IgD-negative memory B cell (primary cell): ENCODE measurements at regions not wholly inside any gene's neighbourhood (a gene's known extent, or its start where the extent isn't known, plus 50 kb on each side); places are given as distances from the start of the nearest gene placed in this dataset.
"Not testable (repeated sequence)": the region's sequence is repeated elsewhere in the genome, so short reads cannot be mapped to it uniquely, and the experiment has no call there.

Source experiments
- H3K27ac Mint-ChIP-seq, 3 donors: one replicate each; pipeline ENCODE4 v1.8.0; 2020 to 2022; ENCODE audit warnings: mild to moderate bottlenecking in 3 of 3, mixed read lengths in 3 of 3, moderate library complexity in 1 of 3
- H3K27me3 Mint-ChIP-seq: one replicate; pipeline ENCODE4 v1.8.0; 2021; ENCODE audit warnings: mixed read lengths
- H3K36me3 Mint-ChIP-seq: one replicate; pipeline ENCODE4 v1.8.0; 2020; ENCODE audit warnings: mild to moderate bottlenecking, mixed read lengths
- H3K4me1 Mint-ChIP-seq, 3 donors: one replicate each; pipeline ENCODE4 v1.8.0; 2020 to 2022; ENCODE audit warnings: mixed read lengths in 3 of 3, mild to moderate bottlenecking in 1 of 3
- H3K4me3 Mint-ChIP-seq, 4 donors: one replicate each; pipeline ENCODE4 v1.8.0; 2020 to 2022; ENCODE audit warnings: mild to moderate bottlenecking in 4 of 4, mixed read lengths in 4 of 4, moderate library complexity in 3 of 4
- H3K9me3 Mint-ChIP-seq, 3 donors: one replicate each; pipeline ENCODE4 v1.8.0; 2020 to 2021; ENCODE audit warnings: mixed read lengths in 3 of 3, mild to moderate bottlenecking in 1 of 3

DNA sequence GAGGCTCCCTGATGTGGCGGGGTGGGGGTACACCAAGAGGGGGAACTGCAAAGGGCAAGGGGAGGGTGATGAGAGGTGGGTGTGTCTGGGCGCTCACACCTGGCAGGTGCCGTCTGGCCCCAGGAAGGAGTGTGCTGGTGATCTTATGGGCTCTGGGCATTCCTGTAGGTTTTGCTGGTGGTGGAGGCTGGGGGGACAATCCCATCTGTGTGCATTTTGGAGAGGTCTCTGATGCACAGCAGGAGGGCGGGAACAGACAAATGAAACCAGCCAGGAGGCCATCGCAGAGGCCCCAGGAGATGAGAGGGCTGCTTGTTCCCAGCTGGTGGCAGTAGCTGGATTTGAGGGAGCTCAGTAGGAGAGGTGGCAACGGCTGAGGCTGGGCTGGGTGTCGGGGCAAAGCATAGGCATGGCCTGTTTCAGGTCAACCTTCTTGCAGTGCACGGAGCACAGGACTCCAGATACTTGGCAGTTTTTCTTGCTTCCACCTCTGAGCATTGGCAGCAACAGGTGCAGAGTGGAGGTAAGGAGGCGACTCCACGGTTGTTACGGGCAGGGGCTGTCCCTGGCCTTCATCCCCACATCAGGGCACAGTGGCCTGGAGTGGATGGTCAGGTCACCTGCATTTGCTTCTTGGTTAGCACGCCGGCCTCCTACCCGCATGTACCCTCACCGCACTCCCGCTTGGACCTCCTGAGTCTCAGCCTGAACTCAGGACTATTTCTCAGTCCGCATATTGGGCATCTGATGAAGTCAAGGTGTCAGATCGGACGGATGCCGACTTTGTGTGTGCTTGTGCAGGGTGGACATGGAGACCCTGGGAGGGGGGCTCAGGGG lies 194.2 kb upstream of the HDAC4 start:
- Mint-ChIP-seq H3K27me3 (peaks cover under 1% of the 10 kb centered on the region), H3K4me3 (no peak overlapping the region), H3K27ac (no peak overlapping the region), H3K9me3 (peaks cover 0 to 5% (median 0%) of the 10 kb centered on the region in 3 donors), H3K36me3 (no peaks in the 10 kb centered on the region), H3K4me1 (no peaks in the 10 kb centered on the region)

DNA sequence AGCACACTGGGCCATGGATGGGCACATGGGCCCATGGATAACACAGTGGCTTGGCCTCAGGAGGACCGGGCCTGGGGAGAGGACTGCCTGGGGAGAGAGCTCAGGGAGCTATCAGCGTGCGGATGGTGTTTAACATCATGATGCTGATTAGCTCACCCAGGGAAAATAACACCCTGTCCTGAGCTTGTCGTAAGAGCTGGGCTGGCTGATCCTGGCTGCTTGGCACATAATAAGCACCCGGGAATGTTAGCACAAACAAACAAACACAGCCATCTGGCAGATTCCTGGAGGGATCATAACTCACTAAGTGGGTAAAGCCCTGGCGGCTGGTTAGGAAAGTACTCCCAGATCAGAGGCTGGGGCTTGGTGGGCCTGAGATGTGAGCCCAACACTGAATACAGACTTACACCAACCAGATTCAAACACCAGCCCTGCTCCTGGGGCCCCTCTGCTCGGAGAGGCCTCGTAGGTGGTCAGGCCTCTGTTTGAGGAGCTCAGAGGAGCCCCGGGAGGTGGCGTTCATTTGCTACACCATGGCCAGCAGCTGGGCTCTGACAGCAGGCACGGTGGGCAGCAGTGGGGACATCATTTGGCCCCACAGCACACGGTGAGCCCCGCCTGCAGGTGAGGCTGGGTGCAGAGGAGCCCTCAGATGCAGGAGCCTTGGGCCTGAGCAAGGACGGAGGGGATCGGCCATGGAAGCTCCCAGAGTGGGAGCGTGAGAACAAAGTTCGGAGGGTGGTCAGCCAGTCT lies 193.4 kb upstream of the HDAC4 start:
- Mint-ChIP-seq H3K4me3 (no peak overlapping the region), H3K27ac (no peak overlapping the region), H3K36me3 (no peaks in the 10 kb centered on the region), H3K27me3 (no peaks in the 10 kb centered on the region), H3K4me1 (no peaks in the 10 kb centered on the region), H3K9me3 (peaks cover 0 to 5% (median 0%) of the 10 kb centered on the region in 3 donors)

- Mint-ChIP-seq H3K27me3 (no peaks in the 10 kb centered on the region), H3K4me3 (no peak overlapping the region), H3K27ac (no peak overlapping the region), H3K9me3 (peaks cover 0 to 5% (median 0%) of the 10 kb centered on the region in 3 donors), H3K36me3 (no peaks in the 10 kb centered on the region), H3K4me1 (no peaks in the 10 kb centered on the region)
These were observed 192.6 kb upstream of the HDAC4 start for GRCh38 chr2:239593455-239593854.

- not testable (repeated sequence) for H3K27ac Mint-ChIP-seq, H3K36me3 Mint-ChIP-seq, H3K27me3 Mint-ChIP-seq, H3K4me1 Mint-ChIP-seq, H3K9me3 Mint-ChIP-seq, H3K4me3 Mint-ChIP-seq
These were observed 191.9 kb upstream of the HDAC4 start for GRCh38 chr2:239592629-239593290.

- H3K27me3 Mint-ChIP-seq: peaks cover 11% of the 10 kb centered on the region
- H3K9me3 Mint-ChIP-seq: peaks cover 0 to 5% (median 0%) of the 10 kb centered on the region in 3 donors
- H3K36me3 Mint-ChIP-seq: no peaks in the 10 kb centered on the region
- H3K4me1 Mint-ChIP-seq: no peaks in the 10 kb centered on the region
- H3K27ac Mint-ChIP-seq: peak overlapping the region in 1 of 3 donors; percentile 20
- no peak overlapping the region for H3K4me3 Mint-ChIP-seq
These were observed 190.4 kb upstream of the HDAC4 start for GRCh38 chr2:239590995-239591915.

DNA sequence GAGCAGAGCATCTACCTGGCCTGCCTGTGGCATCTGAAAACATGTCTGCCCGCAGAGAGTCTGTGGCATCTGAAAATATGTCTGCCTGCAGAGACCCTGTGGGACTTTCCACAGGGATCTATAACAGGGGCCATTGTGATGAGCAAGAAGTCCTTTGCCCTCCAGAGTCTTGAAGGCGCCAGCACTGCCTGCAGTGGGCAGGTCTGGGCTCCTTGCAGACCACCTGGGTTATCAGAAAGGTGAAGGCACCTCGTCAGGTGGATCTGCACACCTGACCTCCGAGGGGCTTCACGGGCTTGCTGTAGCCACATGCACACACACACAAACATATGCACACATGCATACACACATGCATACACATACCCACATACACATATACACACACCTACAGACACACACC lies 189.5 kb upstream of the HDAC4 start:
- peaks cover 11% of the 10 kb centered on the region for H3K27me3 Mint-ChIP-seq
- H3K9me3 Mint-ChIP-seq: peaks cover 0 to 5% (median 0%) of the 10 kb centered on the region in 3 donors
- H3K27ac Mint-ChIP-seq: no peak overlapping the region
- no peaks in the 10 kb centered on the region for H3K36me3 Mint-ChIP-seq
- no peak overlapping the region for H3K4me3 Mint-ChIP-seq
- H3K4me1 Mint-ChIP-seq: no peaks in the 10 kb centered on the region

DNA sequence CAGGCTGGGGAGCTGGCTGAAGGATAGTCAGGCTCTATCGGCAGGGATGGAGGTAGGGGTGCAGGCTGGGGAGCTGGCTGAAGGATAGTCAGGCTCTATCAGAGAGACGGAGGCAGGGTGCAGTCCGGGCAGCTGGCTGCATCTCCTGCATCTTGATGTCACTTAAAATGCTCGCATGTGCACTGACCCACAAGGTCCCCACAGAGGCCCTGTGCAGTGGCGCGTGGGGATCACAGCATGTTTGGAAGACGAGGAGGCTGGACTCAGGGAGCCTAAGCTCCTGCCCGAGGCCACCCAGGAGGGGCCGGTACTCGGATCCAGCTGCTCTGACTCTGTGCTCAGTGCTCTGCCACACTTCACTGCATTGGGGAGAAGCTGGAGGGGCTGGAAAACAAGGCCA lies 189.0 kb upstream of the HDAC4 start:
- no peaks in the 10 kb centered on the region for H3K36me3 Mint-ChIP-seq
- peaks cover 11% of the 10 kb centered on the region for H3K27me3 Mint-ChIP-seq
- no peaks in the 10 kb centered on the region for H3K4me1 Mint-ChIP-seq
- H3K9me3 Mint-ChIP-seq: peaks cover 0 to 5% (median 0%) of the 10 kb centered on the region in 3 donors
- H3K27ac Mint-ChIP-seq: peak overlapping the region in 1 of 3 donors; percentile 50
- H3K4me3 Mint-ChIP-seq: no peak overlapping the region

- Mint-ChIP-seq H3K36me3 (no peaks in the 10 kb centered on the region), H3K4me1 (no peaks in the 10 kb centered on the region), H3K4me3 (no peak overlapping the region), H3K27ac (peak overlapping the region in 1 of 3 donors; percentile 50), H3K9me3 (peaks cover 0 to 5% (median 0%) of the 10 kb centered on the region in 3 donors), H3K27me3 (peaks cover 14% of the 10 kb centered on the region)
These were observed 188.5 kb upstream of the HDAC4 start for GRCh38 chr2:239589270-239589825.

GRCh38 chr2:239588451-239589269 lies 187.8 kb upstream of the HDAC4 start:
- Mint-ChIP-seq H3K4me1 (no peaks in the 10 kb centered on the region), H3K9me3 (peaks cover 0 to 5% (median 0%) of the 10 kb centered on the region in 3 donors), H3K27me3 (peaks cover 16% of the 10 kb centered on the region), H3K27ac (no peak overlapping the region), H3K4me3 (no peak overlapping the region), H3K36me3 (no peaks in the 10 kb centered on the region)

DNA sequence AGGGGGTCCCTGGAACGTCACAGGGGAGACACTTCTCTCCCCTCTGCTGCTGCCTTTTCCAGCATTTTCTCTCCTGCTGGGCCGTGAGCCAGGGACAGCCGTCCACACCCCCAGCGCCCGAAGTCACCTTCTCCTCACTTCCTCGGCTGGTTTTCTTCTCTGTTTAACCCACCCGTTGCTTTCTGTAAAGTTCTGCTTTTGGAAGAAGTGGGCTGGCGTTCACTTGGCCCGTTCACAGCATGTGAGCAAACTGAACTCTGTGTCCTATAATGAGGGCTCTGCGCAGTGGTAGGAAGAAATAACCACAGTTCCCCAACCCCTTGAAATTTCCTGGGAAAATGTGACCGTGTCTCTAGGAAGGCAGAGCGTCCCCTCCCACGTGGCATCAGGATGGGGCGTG lies 187.0 kb upstream of the HDAC4 start:
- Mint-ChIP-seq H3K27ac (no peak overlapping the region), H3K4me3 (no peak overlapping the region)

DNA sequence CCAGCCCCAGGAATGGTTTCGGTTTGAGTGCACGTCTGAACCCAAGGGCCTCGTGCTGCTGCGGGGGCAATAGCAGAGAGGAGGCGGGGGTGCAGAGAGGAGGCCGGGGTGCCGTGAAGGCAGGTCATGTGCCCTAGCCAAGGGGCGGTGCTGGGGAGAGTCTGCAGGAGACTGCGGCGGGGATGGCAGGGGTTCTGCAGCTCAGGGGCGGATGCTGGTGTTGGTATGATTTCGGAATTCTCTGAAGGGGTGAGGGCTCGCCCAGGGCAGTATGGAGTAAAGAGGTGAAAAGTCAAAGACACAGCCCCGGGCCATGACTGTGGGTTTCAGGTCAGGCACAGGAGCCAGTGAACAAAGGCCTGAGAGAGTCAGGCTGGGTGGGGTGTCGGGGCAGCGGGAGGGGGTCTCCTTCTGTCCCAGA lies 186.5 kb upstream of the HDAC4 start:
- Mint-ChIP-seq H3K9me3 (peaks cover 0 to 5% (median 0%) of the 10 kb centered on the region in 3 donors), H3K4me1 (no peaks in the 10 kb centered on the region), H3K4me3 (no peak overlapping the region), H3K36me3 (peaks cover 1% of the 10 kb centered on the region), H3K27me3 (peaks cover 16% of the 10 kb centered on the region), H3K27ac (no peak overlapping the region)

More for the DNA sequence above, 187.0 kb upstream of the HDAC4 start:
- H3K9me3 Mint-ChIP-seq: peaks cover 0 to 5% (median 0%) of the 10 kb centered on the region in 3 donors
- H3K27me3 Mint-ChIP-seq: peaks cover 16% of the 10 kb centered on the region
- H3K4me1 Mint-ChIP-seq: no peaks in the 10 kb centered on the region
- peaks cover 1% of the 10 kb centered on the region for H3K36me3 Mint-ChIP-seq

DNA sequence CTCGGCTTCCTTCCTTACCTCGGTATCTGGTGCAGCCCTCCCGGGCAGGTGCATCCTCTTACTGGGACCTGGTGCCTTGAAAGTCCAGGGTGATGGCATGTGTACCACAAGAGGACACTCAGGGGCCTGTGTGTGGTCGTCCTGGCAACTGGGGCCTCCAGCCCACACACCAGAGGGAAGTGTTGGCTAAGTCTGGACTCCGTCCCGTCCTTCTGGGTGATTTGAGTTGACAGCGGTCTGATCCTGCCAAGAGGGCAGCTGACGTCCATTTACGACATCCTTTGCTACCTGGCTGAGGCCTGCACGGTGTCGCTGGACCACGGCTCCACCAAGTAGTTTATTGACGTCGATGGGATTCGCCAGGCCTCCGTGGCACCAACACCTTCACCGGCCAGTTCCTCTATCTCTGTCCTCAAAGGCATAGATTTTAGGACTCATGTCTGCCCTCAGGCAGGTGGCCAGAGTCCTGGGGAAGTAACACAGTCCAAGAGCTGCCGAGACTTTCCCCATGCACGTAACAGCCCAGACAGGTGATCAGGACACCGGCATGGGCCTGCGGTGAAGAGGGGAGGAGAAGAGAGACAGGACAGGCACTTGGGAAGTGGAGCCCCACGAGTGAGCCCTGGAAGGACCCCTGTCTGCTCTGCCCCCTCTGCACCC lies 186.0 kb upstream of the HDAC4 start:
- Mint-ChIP-seq H3K9me3 (peaks cover 0 to 3% (median 0%) of the 10 kb centered on the region in 3 donors), H3K4me1 (no peaks in the 10 kb centered on the region), H3K36me3 (peaks cover 1% of the 10 kb centered on the region), H3K4me3 (no peak overlapping the region), H3K27me3 (peaks cover 16% of the 10 kb centered on the region), H3K27ac (no peak overlapping the region)

DNA sequence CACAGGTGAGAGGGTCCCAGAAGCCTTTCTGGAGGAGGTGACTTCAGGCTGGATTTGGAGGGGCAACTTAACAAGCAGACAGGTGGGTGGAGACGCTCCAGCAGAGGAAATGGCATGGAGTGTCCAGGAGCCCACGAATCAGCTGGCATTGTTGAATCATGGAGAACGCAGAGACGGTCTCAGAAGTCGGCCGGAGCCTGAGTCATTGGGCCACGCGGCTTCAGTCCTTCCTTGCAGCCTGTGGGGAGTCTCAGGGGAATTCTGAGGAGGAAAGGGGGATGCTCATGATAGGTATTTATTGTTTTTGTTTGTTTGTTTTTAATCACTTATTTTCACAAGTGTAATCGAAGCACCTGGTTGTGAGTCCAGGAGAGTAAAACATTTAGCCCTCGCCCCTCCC lies 184.6 kb upstream of the HDAC4 start:
- Mint-ChIP-seq H3K9me3 (no peaks in the 10 kb centered on the region), H3K27me3 (peaks cover 16% of the 10 kb centered on the region), H3K4me3 (no peak overlapping the region), H3K27ac (no peak overlapping the region), H3K4me1 (no peaks in the 10 kb centered on the region), H3K36me3 (peaks cover 1% of the 10 kb centered on the region)
